OCI-LY7 (cell line): ENCODE measurements at regions not wholly inside any gene's neighbourhood (a gene's known extent, or its start where the extent isn't known, plus 50 kb on each side); places are given as distances from the start of the nearest gene placed in this dataset.

Source experiments
- BruUV-seq: library from RNA; stranded (reverse); fragments of 400-500 nt; replicated peaks from 2 replicates; lab custom pipeline; 2021; lab: Mats Ljungman, UMichigan
- CTCF ChIA-PET: fragments of 300-600 bp; sonication (Branson Sonifier 250); formaldehyde crosslinking; loops from one replicate; lab custom pipeline; 2022; ENCODE audit warnings: antibody characterized with exemption; ENCODE audit not compliant: unreplicated experiment; lab: Charles Lee
- POLR2A ChIA-PET: fragments of 300-600 bp; sonication (Branson Sonifier 250); formaldehyde crosslinking; loops from one replicate; lab custom pipeline; 2022; ENCODE audit warnings: antibody characterized with exemption; lab: Charles Lee
- DNase-seq: peaks from one replicate; pipeline ENCODE4 v3.0.0-alpha.2; 2015; ENCODE audit warnings: low spot score
- H2AFZ ChIP-seq: fragments of 200-600 bp; sonication (generic), shearing (Covaris generic); 2 replicates; pipeline ENCODE4 v1.6.1; 2014; ENCODE audit warnings: mild to moderate bottlenecking, antibody characterized with exemption, low read length, moderate library complexity
- H3K27ac ChIP-seq: fragments of 200-600 bp; sonication (generic); 2 replicates; pipeline ENCODE4 v1.5.1; 2014; ENCODE audit warnings: mixed run types, low read depth, mild to moderate bottlenecking, moderate library complexity, low read length, inconsistent platforms; ENCODE audit not compliant: poor library complexity, severe bottlenecking
- H3K36me3 ChIP-seq: fragments of 200-600 bp; sonication (generic); 2 replicates; pipeline ENCODE4 v1.6.1; 2014; ENCODE audit warnings: mild to moderate bottlenecking, antibody characterized with exemption, low read length, moderate library complexity, mixed read lengths; ENCODE audit not compliant: insufficient read depth
- H3K4me1 ChIP-seq: fragments of 200-600 bp; sonication (generic); 2 replicates; pipeline ENCODE4 v1.5.1; 2014; ENCODE audit warnings: mild to moderate bottlenecking, low read length; ENCODE audit not compliant: insufficient read depth, poor library complexity, severe bottlenecking
- H3K4me2 ChIP-seq: fragments of 200-600 bp; sonication (generic); 2 replicates; pipeline ENCODE4 v1.6.1; 2014; ENCODE audit warnings: mild to moderate bottlenecking, low read length
- H3K4me3 ChIP-seq: fragments of 200-600 bp; sonication (generic); 2 replicates; pipeline ENCODE4 v1.5.1; 2014; ENCODE audit warnings: mild to moderate bottlenecking, low read depth, low read length; ENCODE audit not compliant: poor library complexity, severe bottlenecking
- H3K79me2 ChIP-seq: fragments of 200-600 bp; sonication (generic); 2 replicates; pipeline ENCODE4 v1.6.1; 2016; ENCODE audit warnings: low read depth, mild to moderate bottlenecking, low read length, moderate library complexity, mixed read lengths; ENCODE audit not compliant: insufficient read depth
- H3K9me2 ChIP-seq: fragments of 200-600 bp; sonication (generic); 2 replicates; pipeline ENCODE4 v1.6.1; 2016; ENCODE audit warnings: mild to moderate bottlenecking, low read length, mixed read lengths; ENCODE audit not compliant: insufficient read depth
- H3K9me3 ChIP-seq: fragments of 200-600 bp; sonication (generic); 2 replicates; pipeline ENCODE4 v1.6.1; 2014; ENCODE audit warnings: mild to moderate bottlenecking, mixed run types, low read length, mixed read lengths
- H4K20me1 ChIP-seq: fragments of 200-600 bp; sonication (generic); 2 replicates; pipeline ENCODE4 v1.6.1; 2014; ENCODE audit warnings: mild to moderate bottlenecking, antibody characterized with exemption, low read length, moderate library complexity, mixed read lengths; ENCODE audit not compliant: insufficient read depth
- CTCF ChIP-seq: fragments of 200-600 bp; sonication (generic); conservative IDR thresholded peaks from 2 replicates; pipeline ENCODE4 v1.5.1; 2014; ENCODE audit warnings: mild to moderate bottlenecking, antibody characterized with exemption, low read length, moderate library complexity, mixed read lengths
- EZH2phosphoT487 ChIP-seq: fragments of 200-600 bp; sonication (generic); IDR thresholded peaks from 2 replicates; pipeline ENCODE4 v1.6.1; 2018; ENCODE audit warnings: low read depth, borderline replicate concordance, mild to moderate bottlenecking, mixed run types, antibody characterized with exemption, low read length, moderate library complexity, mixed read lengths
- intact Hi-C: fragments of 100-400 bp; cut with micrococcal nuclease; formaldehyde crosslinking; loops from one replicate; pipeline ENCODE4 v1.10.0; 2022; ENCODE audit not compliant: unreplicated experiment

GRCh38 chr2:163207693-163208370 lies 369.3 kb upstream of the KCNH7 start:
- POLR2A ChIA-PET: interaction anchor here (0.5 kb wide), 1 partner anchor 1923 kb away, joined by 3 read pairs; no protein-coding TSS in a partner anchor
- Histone ChIP-seq H3K4me2 (no peak overlapping the region), H3K9me3 (no peaks in the 10 kb centered on the region), H2AFZ (no peak overlapping the region), H3K79me2 (no peaks in the 10 kb centered on the region), H4K20me1 (no peaks in the 10 kb centered on the region), H3K4me3 (no peak overlapping the region), H3K9me2 (no peaks in the 10 kb centered on the region), H3K36me3 (no peaks in the 10 kb centered on the region), H3K4me1 (no peaks in the 10 kb centered on the region), H3K27ac (no peak overlapping the region)
- CTCF ChIA-PET: no interaction called here
- no peak for TF ChIP-seq CTCF
- no peak for TF ChIP-seq EZH2phosphoT487
- no peak for DNase-seq
- intact Hi-C loops: no loop called here
- BruUV-seq: no TSS peak

GRCh38 chr2:163205589-163206254 lies 367.2 kb upstream of the KCNH7 start:
- no peak overlapping the region for H3K4me2 ChIP-seq
- H4K20me1 ChIP-seq: no peaks in the 10 kb centered on the region
- no peak overlapping the region for H3K27ac ChIP-seq
- no peak for DNase-seq
- TF ChIP-seq EZH2phosphoT487: no peak
- TF ChIP-seq CTCF: no peak
- no peaks in the 10 kb centered on the region for H3K36me3 ChIP-seq
- no peaks in the 10 kb centered on the region for H3K4me1 ChIP-seq
- no peak overlapping the region for H3K4me3 ChIP-seq
- H3K9me2 ChIP-seq: no peaks in the 10 kb centered on the region
- BruUV-seq: no TSS peak
- ChIA-PET CTCF (no interaction called here), POLR2A (no interaction called here)
- H2AFZ ChIP-seq: no peak overlapping the region
- H3K9me3 ChIP-seq: no peaks in the 10 kb centered on the region
- intact Hi-C loops: no loop called here
- no peaks in the 10 kb centered on the region for H3K79me2 ChIP-seq

- H3K27ac ChIP-seq: no peak overlapping the region
- no peak overlapping the region for H2AFZ ChIP-seq
- intact Hi-C loops: no loop called here
- no peaks in the 10 kb centered on the region for H3K4me1 ChIP-seq
- no peaks in the 10 kb centered on the region for H4K20me1 ChIP-seq
- DNase-seq: no peak
- ChIA-PET CTCF (no interaction called here), POLR2A (interaction anchor here (1.4 kb wide), 1 partner anchor 24 kb away, joined by 4 read pairs; no protein-coding TSS in a partner anchor)
- H3K9me3 ChIP-seq: no peaks in the 10 kb centered on the region; the same call in 1 of the 2 replicates
- H3K4me2 ChIP-seq: no peak overlapping the region
- BruUV-seq: no TSS peak
- no peak for TF ChIP-seq EZH2phosphoT487
- TF ChIP-seq CTCF: no peak
- no peaks in the 10 kb centered on the region for H3K9me2 ChIP-seq
- no peaks in the 10 kb centered on the region for H3K36me3 ChIP-seq
- no peaks in the 10 kb centered on the region for H3K79me2 ChIP-seq
- H3K4me3 ChIP-seq: no peak overlapping the region
Measured at GRCh38 chr2:163200741-163201140, 362.2 kb upstream of the KCNH7 start.
